Astrocyte of the spinal cord (primary cell): ENCODE measurements at regions not wholly inside any gene's neighbourhood (a gene's known extent, or its start where the extent isn't known, plus 50 kb on each side); places are given as distances from the start of the nearest gene placed in this dataset.

Experiments
- DNase-seq: peaks from one replicate; pipeline ENCODE4 v3.0.0; 2011; ENCODE audit warnings: low read depth, low spot score
- H3K4me3 ChIP-seq: 2 replicates; pipeline ENCODE4 v1.5.1; 2011; ENCODE audit warnings: low read depth, mild to moderate bottlenecking, low read length, moderate library complexity
- CTCF ChIP-seq: IDR thresholded peaks from 2 replicates; pipeline ENCODE4 v1.5.1; 2012; ENCODE audit warnings: low read depth, mild to moderate bottlenecking, low read length, inconsistent platforms
- in situ Hi-C: cut with HindIII; loops from 2 replicates; pipeline ENCODE4 v1.10.0; 2017; ENCODE audit warnings: low sequenced_read_pairs

GRCh38 chr14:27211741-27212140 is 613.9 kb upstream of the NOVA1 start:
- in situ Hi-C loops: no loop called here
- DNase-seq: no peak
- TF ChIP-seq CTCF: no peak
- H3K4me3 ChIP-seq: no peak overlapping the region

GRCh38 chr14:27222671-27223070 is 624.8 kb upstream of the NOVA1 start:
- in situ Hi-C loops: no loop called here
- no peak for TF ChIP-seq CTCF

GRCh38 chr14:27223906-27224305 is 626.1 kb upstream of the NOVA1 start:
- no peak for DNase-seq
- H3K4me3 ChIP-seq: no peak overlapping the region
- TF ChIP-seq CTCF: no peak
- in situ Hi-C loops: no loop called here

More at GRCh38 chr14:27222671-27223070, 624.8 kb upstream of the NOVA1 start:
- no peak for DNase-seq
- H3K4me3 ChIP-seq: no peak overlapping the region

- in situ Hi-C loops: no loop called here
- H3K4me3 ChIP-seq: no peak overlapping the region
- no peak for DNase-seq
- no peak for TF ChIP-seq CTCF
These were observed 630.2 kb upstream of the NOVA1 start for GRCh38 chr14:27228053-27228452.

- no peak for TF ChIP-seq CTCF
- no peak overlapping the region for H3K4me3 ChIP-seq
- in situ Hi-C loops: no loop called here
- no peak for DNase-seq
These were observed 636.5 kb upstream of the NOVA1 start for GRCh38 chr14:27234331-27234730.

- DNase-seq: no peak
- no peak overlapping the region for H3K4me3 ChIP-seq
- TF ChIP-seq CTCF: no peak
- in situ Hi-C loops: no loop called here
These were observed 638.8 kb upstream of the NOVA1 start for GRCh38 chr14:27236601-27237000.

- H3K4me3 ChIP-seq: no peak overlapping the region
- TF ChIP-seq CTCF: no peak
- in situ Hi-C loops: no loop called here
- no peak for DNase-seq
These were observed 645.0 kb upstream of the NOVA1 start for GRCh38 chr14:27242874-27243273.
